Colonic mucosa (tissue), 4 donors: ENCODE measurements at regions not wholly inside any gene's neighbourhood (a gene's known extent, or its start where the extent isn't known, plus 50 kb on each side); places are given as distances from the start of the nearest gene placed in this dataset.

Source experiments
- DNase-seq: peaks from one replicate; pipeline ENCODE4 v3.0.0-alpha.2; 2020
- H3K27ac ChIP-seq: fragments of 200-600 bp; one replicate; pipeline ENCODE4 v1.8.0; 2021
- H3K27me3 ChIP-seq: fragments of 200-600 bp; one replicate; pipeline ENCODE4 v1.8.0; 2021
- H3K36me3 ChIP-seq: fragments of 200-600 bp; one replicate; pipeline ENCODE4 v1.8.0; 2021
- H3K4me1 ChIP-seq: fragments of 200-600 bp; one replicate; pipeline ENCODE4 v1.8.0; 2021; ENCODE audit warnings: mild to moderate bottlenecking
- H3K4me3 ChIP-seq: fragments of 200-600 bp; one replicate; pipeline ENCODE4 v1.8.0; 2021
- H3K9ac ChIP-seq, 2 donors: one replicate each; pipeline ENCODE4 v1.7.0; 2013; ENCODE audit warnings: control low read depth in 2 of 2, low read depth in 2 of 2, low read length in 2 of 2
- H3K9me3 ChIP-seq: fragments of 200-600 bp; one replicate; pipeline ENCODE4 v1.8.0; 2021
- CTCF ChIP-seq: fragments of 200-600 bp; IDR thresholded peaks from one replicate; pipeline ENCODE4 v1.8.0; 2022; ENCODE audit warnings: antibody characterized with exemption, mild to moderate bottlenecking
- intact Hi-C: fragments of 100-400 bp; cut with DNase I; formaldehyde crosslinking; loops from one replicate; pipeline ENCODE4 v1.14.1; 2022
- donor health status: healthy.
- donor health status: DM: no; HTN: no; CAD: no.
- donor health status: DM: no; HTN: no; CAD: no.

- no peaks in the 10 kb centered on the region for H3K36me3 ChIP-seq
- no peak for TF ChIP-seq CTCF
- no peaks in the 10 kb centered on the region for H3K9me3 ChIP-seq
- H3K9ac ChIP-seq: no peak overlapping the region
- no peaks in the 10 kb centered on the region for H3K27me3 ChIP-seq
- H3K4me3 ChIP-seq: no peak overlapping the region
- no peak overlapping the region for H3K27ac ChIP-seq
- no peak for DNase-seq
- intact Hi-C loops: no loop called here
- H3K4me1 ChIP-seq: no peaks in the 10 kb centered on the region
Observed at GRCh38 chr2:183283209-183283608, 159.0 kb downstream of the NUP35 start.

GRCh38 chr2:183284606-183285005 is 160.4 kb downstream of the NUP35 start:
- Histone ChIP-seq H3K4me3 (no peak overlapping the region), H3K9ac (no peak overlapping the region), H3K4me1 (no peaks in the 10 kb centered on the region), H3K36me3 (no peaks in the 10 kb centered on the region), H3K27ac (no peak overlapping the region), H3K27me3 (no peaks in the 10 kb centered on the region), H3K9me3 (no peaks in the 10 kb centered on the region)
- intact Hi-C loops: no loop called here
- no peak for DNase-seq
- no peak for TF ChIP-seq CTCF

- no peak overlapping the region for H3K27ac ChIP-seq
- DNase-seq: no peak
- no peaks in the 10 kb centered on the region for H3K9me3 ChIP-seq
- intact Hi-C loops: no loop called here
- H3K27me3 ChIP-seq: no peaks in the 10 kb centered on the region
- TF ChIP-seq CTCF: no peak
- no peak overlapping the region for H3K4me3 ChIP-seq
- H3K36me3 ChIP-seq: no peaks in the 10 kb centered on the region
- H3K4me1 ChIP-seq: no peaks in the 10 kb centered on the region
- no peak overlapping the region for H3K9ac ChIP-seq
Observed at GRCh38 chr2:183291436-183291835, 167.2 kb downstream of the NUP35 start.

- Histone ChIP-seq H3K9ac (no peak overlapping the region), H3K27ac (no peak overlapping the region), H3K27me3 (no peaks in the 10 kb centered on the region), H3K36me3 (no peaks in the 10 kb centered on the region), H3K9me3 (no peaks in the 10 kb centered on the region), H3K4me3 (no peak overlapping the region), H3K4me1 (no peaks in the 10 kb centered on the region)
- intact Hi-C loops: no loop called here
- TF ChIP-seq CTCF: no peak
- no peak for DNase-seq
Observed at GRCh38 chr2:183292028-183292427, 167.8 kb downstream of the NUP35 start.

- intact Hi-C loops: no loop called here
- no peak for TF ChIP-seq CTCF
- H3K4me1 ChIP-seq: no peaks in the 10 kb centered on the region
Observed at GRCh38 chr2:183339311-183339710, 215.1 kb downstream of the NUP35 start.

GRCh38 chr2:183341057-183341456 is 216.8 kb downstream of the NUP35 start:
- H3K4me3 ChIP-seq: no peak overlapping the region
- H3K9ac ChIP-seq: no peak overlapping the region
- H3K27ac ChIP-seq: no peak overlapping the region
- no peaks in the 10 kb centered on the region for H3K27me3 ChIP-seq
- H3K9me3 ChIP-seq: no peaks in the 10 kb centered on the region
- no peaks in the 10 kb centered on the region for H3K36me3 ChIP-seq
- TF ChIP-seq CTCF: no peak
- DNase-seq: no peak
- intact Hi-C loops: no loop called here
- H3K4me1 ChIP-seq: no peaks in the 10 kb centered on the region

More at GRCh38 chr2:183339311-183339710, 215.1 kb downstream of the NUP35 start:
- DNase-seq: no peak
- Histone ChIP-seq H3K27ac (no peak overlapping the region), H3K9ac (no peak overlapping the region), H3K9me3 (no peaks in the 10 kb centered on the region), H3K4me3 (no peak overlapping the region), H3K27me3 (no peaks in the 10 kb centered on the region), H3K36me3 (no peaks in the 10 kb centered on the region)
